Breast epithelium (tissue), 4 donors: ENCODE measurements at regions not wholly inside any gene's neighbourhood (a gene's known extent, or its start where the extent isn't known, plus 50 kb on each side); places are given as distances from the start of the nearest gene placed in this dataset.
"Not testable (repeated sequence)": the region's sequence is repeated elsewhere in the genome, so short reads cannot be mapped to it uniquely, and the experiment has no call there.

Experiments used
- DNase-seq, 2 donors: peaks; one replicate each; pipeline ENCODE4 v3.0.0-alpha.2; 2019; ENCODE audit warnings: low spot score in 2 of 2
- H3K27ac ChIP-seq, 2 donors: fragments of 200-600 bp; sonication (generic) in 1 of 2; one replicate each; pipeline ENCODE4 v1.5.1; 2016 to 2019; ENCODE audit warnings: mild to moderate bottlenecking in 1 of 2
- H3K27me3 ChIP-seq, 2 donors: fragments of 200-600 bp; sonication (generic) in 1 of 2; one replicate each; pipeline versions ENCODE4 v1.5.1 to v1.6.0; 2017 to 2019; ENCODE audit warnings: control low read depth in 1 of 2, mild to moderate bottlenecking in 1 of 2
- H3K36me3 ChIP-seq: fragments of 200-600 bp; one replicate; pipeline ENCODE4 v1.5.1; 2019
- H3K4me1 ChIP-seq, 2 donors: fragments of 200-600 bp; sonication (generic); one replicate each; pipeline ENCODE4 v1.5.1; 2016 to 2019; ENCODE audit warnings: control low read depth in 1 of 2
- H3K4me3 ChIP-seq, 3 donors: fragments of 200-600 bp; sonication (generic); 1 replicate in 2 of 3; 2 replicates in 1 of 3; pipeline ENCODE4 v1.5.1; 2016 to 2019; ENCODE audit warnings: mild to moderate bottlenecking in 3 of 3, moderate library complexity in 2 of 3
- H3K9me3 ChIP-seq, 2 donors: fragments of 200-600 bp; sonication (generic) in 1 of 2; one replicate each; pipeline ENCODE4 v1.5.1; 2016 to 2019; ENCODE audit warnings: control low read depth in 1 of 2
- CTCF ChIP-seq, 3 donors: fragments of 450-650 bp; IDR thresholded peaks; one replicate each; pipeline ENCODE4 v1.5.1; 2016 to 2017; ENCODE audit warnings: antibody characterized with exemption in 3 of 3, mild to moderate bottlenecking in 3 of 3, moderate library complexity in 3 of 3
- POLR2A ChIP-seq: fragments of 450-650 bp; IDR thresholded peaks from one replicate; pipeline ENCODE4 v1.6.1; 2016; ENCODE audit warnings: antibody characterized with exemption, mild to moderate bottlenecking, moderate library complexity
- POLR2AphosphoS5 ChIP-seq, 3 donors: sonication (generic); formaldehyde crosslinking; IDR thresholded peaks; one replicate each; pipeline ENCODE4 v1.6.1; 2017; ENCODE audit warnings: antibody characterized with exemption in 3 of 3
- intact Hi-C: fragments of 100-400 bp; cut with DNase I; formaldehyde crosslinking; loops from one replicate; pipeline ENCODE4 v1.15.1; 2023; ENCODE audit warnings: low total_unique reads

- DNase-seq, result no peak
- H3K4me1 ChIP-seq, result no peaks in the 10 kb centered on the region
- no peak overlapping the region for H3K4me3 ChIP-seq
- H3K27me3 ChIP-seq, result no peaks in the 10 kb centered on the region
- intact Hi-C loops, result no loop called here
- TF ChIP-seq POLR2AphosphoS5 (IDR thresholded peaks at IDR 0.05) (no peak), POLR2A (no peak), CTCF (IDR thresholded peaks at IDR 0.05) (no peak)
- H3K36me3 ChIP-seq, result no peaks in the 10 kb centered on the region
- no peaks in the 10 kb centered on the region for H3K9me3 ChIP-seq
- H3K27ac ChIP-seq, result no peak overlapping the region
These were observed 233.7 kb upstream of the TARS1 start for GRCh38 chr5:33206962-33207506.

- intact Hi-C loops, result no loop called here
- DNase-seq, result no peak
These were observed 231.5 kb upstream of the TARS1 start for GRCh38 chr5:33209252-33209651.

DNA sequence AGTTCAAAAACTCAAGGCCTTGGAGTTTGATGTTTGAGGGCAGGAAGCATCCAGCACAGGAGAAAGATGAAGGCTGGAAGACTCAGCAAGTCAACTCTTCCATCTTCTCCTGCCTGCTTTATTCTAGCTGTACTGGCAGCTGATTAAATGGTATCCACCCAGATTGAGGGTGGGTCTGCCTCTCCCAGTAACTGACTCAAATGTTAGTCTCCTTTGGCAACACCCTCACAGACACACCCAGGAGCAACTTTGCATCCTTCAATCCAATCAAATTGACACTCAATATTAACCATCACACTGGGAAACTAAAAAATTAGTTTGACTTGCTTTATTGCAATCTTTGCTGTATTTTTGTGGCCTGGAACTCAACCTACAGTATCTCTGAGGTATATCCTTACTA lies 230.5 kb upstream of the TARS1 start:
- H3K36me3 ChIP-seq, DNase-seq, H3K27me3 ChIP-seq, H3K4me3 ChIP-seq, H3K9me3 ChIP-seq, H3K27ac ChIP-seq, H3K4me1 ChIP-seq, intact Hi-C loops: not testable (repeated sequence)

More at GRCh38 chr5:33209252-33209651, 231.5 kb upstream of the TARS1 start:
- no peak for TF ChIP-seq POLR2AphosphoS5 (IDR thresholded peaks at IDR 0.05)
- TF ChIP-seq CTCF (IDR thresholded peaks at IDR 0.05), result no peak
- TF ChIP-seq POLR2A, result no peak
- Histone ChIP-seq H3K36me3 (no peaks in the 10 kb centered on the region), H3K4me3 (no peak overlapping the region), H3K9me3 (no peaks in the 10 kb centered on the region), H3K27me3 (no peaks in the 10 kb centered on the region), H3K27ac (no peak overlapping the region), H3K4me1 (no peaks in the 10 kb centered on the region)

DNA sequence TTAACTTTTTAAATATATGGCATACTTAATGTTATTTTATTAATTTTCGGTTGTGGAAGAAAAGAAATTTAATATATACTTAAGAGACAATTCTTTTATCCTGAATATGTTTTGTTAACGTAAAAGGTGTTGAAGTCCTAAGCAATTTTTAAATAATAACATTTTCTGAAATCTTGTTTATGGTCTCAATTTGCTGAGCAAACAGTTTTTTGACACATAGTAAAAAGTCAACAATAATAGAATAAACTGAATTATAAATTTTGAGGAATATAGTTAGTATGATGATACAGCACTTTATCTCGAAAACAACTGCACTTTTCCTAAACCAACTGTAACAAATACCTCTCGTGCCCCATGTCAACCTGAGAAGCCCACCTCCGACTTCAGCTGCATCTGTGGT lies 229.8 kb upstream of the TARS1 start:
- DNase-seq, result no peak
- intact Hi-C loops, result no loop called here

GRCh38 chr5:33212439-33212838 lies 228.3 kb upstream of the TARS1 start:
- H3K4me1 ChIP-seq, result no peaks in the 10 kb centered on the region
- no peak for TF ChIP-seq POLR2AphosphoS5 (IDR thresholded peaks at IDR 0.05)
- no peak for TF ChIP-seq POLR2A
- TF ChIP-seq CTCF (IDR thresholded peaks at IDR 0.05), result no peak
- no peaks in the 10 kb centered on the region for H3K36me3 ChIP-seq
- H3K27ac ChIP-seq, result no peak overlapping the region
- H3K27me3 ChIP-seq, result no peaks in the 10 kb centered on the region
- intact Hi-C loops, result no loop called here
- H3K4me3 ChIP-seq, result no peak overlapping the region
- no peaks in the 10 kb centered on the region for H3K9me3 ChIP-seq
- DNase-seq, result no peak

More for the DNA sequence above, 229.8 kb upstream of the TARS1 start:
- no peaks in the 10 kb centered on the region for H3K9me3 ChIP-seq
- no peak for TF ChIP-seq POLR2AphosphoS5 (IDR thresholded peaks at IDR 0.05)
- TF ChIP-seq CTCF (IDR thresholded peaks at IDR 0.05), result no peak
- no peak for TF ChIP-seq POLR2A
- H3K27me3 ChIP-seq, result no peaks in the 10 kb centered on the region
- H3K4me1 ChIP-seq, result no peaks in the 10 kb centered on the region
- no peak overlapping the region for H3K4me3 ChIP-seq
- no peaks in the 10 kb centered on the region for H3K36me3 ChIP-seq
- H3K27ac ChIP-seq, result no peak overlapping the region

GRCh38 chr5:33212900-33213299 lies 227.9 kb upstream of the TARS1 start:
- no peak for TF ChIP-seq CTCF (IDR thresholded peaks at IDR 0.05)
- TF ChIP-seq POLR2AphosphoS5 (IDR thresholded peaks at IDR 0.05), result no peak
- TF ChIP-seq POLR2A, result no peak
- Histone ChIP-seq H3K27ac (no peak overlapping the region), H3K27me3 (no peaks in the 10 kb centered on the region), H3K9me3 (no peaks in the 10 kb centered on the region), H3K4me3 (no peak overlapping the region), H3K36me3 (no peaks in the 10 kb centered on the region), H3K4me1 (no peaks in the 10 kb centered on the region)
- intact Hi-C loops, result no loop called here
- no peak for DNase-seq
